Activated CD8-positive, alpha-beta memory T cell treated with anti-CD3 and anti-CD28 coated beads for 36 hours (primary cell): ENCODE measurements at regions not wholly inside any gene's neighbourhood (a gene's known extent, or its start where the extent isn't known, plus 50 kb on each side); places are given as distances from the start of the nearest gene placed in this dataset.

Experiments used
- CTCF ChIA-PET: fragments of 350-600 bp; sonication (Branson Sonifier 250); formaldehyde crosslinking; loops from one replicate; lab custom pipeline; 2021; ENCODE audit warnings: antibody characterized with exemption; lab: Charles Lee
- POLR2A ChIA-PET: fragments of 350-600 bp; sonication (Branson Sonifier 250); formaldehyde crosslinking; loops from one replicate; lab custom pipeline; 2021; ENCODE audit warnings: antibody characterized with exemption; lab: Charles Lee

- ChIA-PET CTCF (no interaction called here), POLR2A (no interaction called here)
These were observed 293.6 kb upstream of the SLC24A2 start for GRCh38 chr9:20082406-20082805.

- ChIA-PET CTCF (no interaction called here), POLR2A (no interaction called here)
These were observed 289.4 kb upstream of the SLC24A2 start for GRCh38 chr9:20078246-20078645.

GRCh38 chr9:20074291-20074690 is 285.5 kb upstream of the SLC24A2 start:
- ChIA-PET CTCF (interaction anchor here (0.6 kb wide), 1 partner anchor 48 kb away, joined by 4 read pairs; no protein-coding TSS in a partner anchor), POLR2A (no interaction called here)

- POLR2A ChIA-PET = no interaction called here
- CTCF ChIA-PET = no interaction called here
These were observed 281.5 kb upstream of the SLC24A2 start for GRCh38 chr9:20070336-20070735.

GRCh38 chr9:20065796-20066700 is 277.2 kb upstream of the SLC24A2 start:
- POLR2A ChIA-PET = no interaction called here

GRCh38 chr9:20065046-20065445 is 276.2 kb upstream of the SLC24A2 start:
- CTCF ChIA-PET = no interaction called here

More at GRCh38 chr9:20065796-20066700, 277.2 kb upstream of the SLC24A2 start:
- CTCF ChIA-PET = no interaction called here

GRCh38 chr9:20054734-20055133 is 265.9 kb upstream of the SLC24A2 start:
- CTCF ChIA-PET = no interaction called here
- POLR2A ChIA-PET = no interaction called here

More at GRCh38 chr9:20065046-20065445, 276.2 kb upstream of the SLC24A2 start:
- POLR2A ChIA-PET = no interaction called here

GRCh38 chr9:20048985-20049384 is 260.1 kb upstream of the SLC24A2 start:
- ChIA-PET POLR2A (no interaction called here), CTCF (no interaction called here)

- ChIA-PET CTCF (no interaction called here), POLR2A (no interaction called here)
These were observed 259.6 kb upstream of the SLC24A2 start for GRCh38 chr9:20048437-20048836.

GRCh38 chr9:20044686-20045085 is 255.8 kb upstream of the SLC24A2 start:
- ChIA-PET POLR2A (no interaction called here), CTCF (no interaction called here)

GRCh38 chr9:20043461-20043860 is 254.6 kb upstream of the SLC24A2 start:
- ChIA-PET POLR2A (interaction anchor here (0.6 kb wide), 1 partner anchor 970 kb away, joined by 4 read pairs; no protein-coding TSS in a partner anchor), CTCF (no interaction called here)

- POLR2A ChIA-PET = no interaction called here
- CTCF ChIA-PET = no interaction called here
These were observed 254.2 kb upstream of the SLC24A2 start for GRCh38 chr9:20043035-20043434.

GRCh38 chr9:20042128-20042711 is 253.4 kb upstream of the SLC24A2 start:
- POLR2A ChIA-PET = no interaction called here
- CTCF ChIA-PET = no interaction called here

- ChIA-PET POLR2A (no interaction called here), CTCF (no interaction called here)
These were observed 252.9 kb upstream of the SLC24A2 start for GRCh38 chr9:20041697-20042081.

GRCh38 chr9:20040991-20041696 is 252.3 kb upstream of the SLC24A2 start:
- POLR2A ChIA-PET = no interaction called here
- CTCF ChIA-PET = no interaction called here

GRCh38 chr9:20037699-20038098 is 248.9 kb upstream of the SLC24A2 start:
- CTCF ChIA-PET = no interaction called here
- POLR2A ChIA-PET = no interaction called here

- POLR2A ChIA-PET = no interaction called here
These were observed 244.7 kb upstream of the SLC24A2 start for GRCh38 chr9:20033511-20033910.

GRCh38 chr9:20032413-20033006 is 243.7 kb upstream of the SLC24A2 start:
- CTCF ChIA-PET = interaction anchor here (0.8 kb wide), 1 partner anchor 33 kb away, joined by 3 read pairs; no protein-coding TSS in a partner anchor
- POLR2A ChIA-PET = no interaction called here

More at GRCh38 chr9:20033511-20033910, 244.7 kb upstream of the SLC24A2 start:
- CTCF ChIA-PET = no interaction called here

GRCh38 chr9:20031836-20032235 is 243.0 kb upstream of the SLC24A2 start:
- CTCF ChIA-PET = no interaction called here
- POLR2A ChIA-PET = no interaction called here

GRCh38 chr9:20030671-20031070 is 241.8 kb upstream of the SLC24A2 start:
- POLR2A ChIA-PET = no interaction called here
- CTCF ChIA-PET = no interaction called here
